ENCODE measurements at regions not wholly inside any gene's neighbourhood (a gene's known extent, or its start where the extent isn't known, plus 50 kb on each side); places are given as distances from the start of the nearest gene placed in this dataset.

GRCh38 chr9:99326112-99326916 is 104.2 kb downstream of the SEC61B start:
- TF ChIP-seq CTCF (IDR thresholded peaks at IDR 0.05), result no peak
- CTCF ChIA-PET, result no interaction called here
- H3K36me3 Mint-ChIP-seq (ENCODE audit: low read depth), result no peaks in the 10 kb centered on the region
- peak; percentile 72 for ATAC-seq (ENCODE audit: low read depth)
- intact Hi-C loops (cut with micrococcal nuclease), result loop anchor here (2.0 to 5.0 kb wide), 2 partner anchors 94 to 106 kb away; no protein-coding TSS in a partner anchor
- H3K4me3 Mint-ChIP-seq, result peak overlapping the region; percentile 16
- H3K27ac Mint-ChIP-seq, result peak overlapping the region; percentile 76
- peaks cover 19% of the 10 kb centered on the region for H3K4me1 Mint-ChIP-seq
- no peak for DNase-seq
- peaks cover 6% of the 10 kb centered on the region for H3K27me3 Mint-ChIP-seq
- POLR2A ChIA-PET, result interaction anchor here (1.1 kb wide), 1 partner anchor 104 kb away, joined by 3 read pairs; the partner anchor contains the start of genes ALG2 and SEC61B
- no peaks in the 10 kb centered on the region for H3K9me3 Mint-ChIP-seq

GRCh38 chr9:99326917-99327189 is 104.8 kb downstream of the SEC61B start:
- ChIA-PET CTCF (no interaction called here), POLR2A (interaction anchor here (0.6 to 1.1 kb wide), 2 partner anchors 12 to 105 kb away, joined by 3 to 4 read pairs; partner anchors contain the start of genes ALG2 and SEC61B)
- intact Hi-C loops (cut with micrococcal nuclease), result loop anchor here (2.0 to 5.0 kb wide), 2 partner anchors 95 to 106 kb away; no protein-coding TSS in a partner anchor
- ATAC-seq (ENCODE audit: low read depth) (no peak), DNase-seq (no peak)
- H3K4me1 Mint-ChIP-seq, result peaks cover 19% of the 10 kb centered on the region
- no peaks in the 10 kb centered on the region for H3K9me3 Mint-ChIP-seq
- H3K4me3 Mint-ChIP-seq, result peak overlapping the region; percentile 16
- H3K27me3 Mint-ChIP-seq, result peaks cover under 1% of the 10 kb centered on the region
- no peaks in the 10 kb centered on the region for H3K36me3 Mint-ChIP-seq (ENCODE audit: low read depth)
- peak overlapping the region; percentile 76 for H3K27ac Mint-ChIP-seq
- no peak for TF ChIP-seq CTCF (IDR thresholded peaks at IDR 0.05)

DNA sequence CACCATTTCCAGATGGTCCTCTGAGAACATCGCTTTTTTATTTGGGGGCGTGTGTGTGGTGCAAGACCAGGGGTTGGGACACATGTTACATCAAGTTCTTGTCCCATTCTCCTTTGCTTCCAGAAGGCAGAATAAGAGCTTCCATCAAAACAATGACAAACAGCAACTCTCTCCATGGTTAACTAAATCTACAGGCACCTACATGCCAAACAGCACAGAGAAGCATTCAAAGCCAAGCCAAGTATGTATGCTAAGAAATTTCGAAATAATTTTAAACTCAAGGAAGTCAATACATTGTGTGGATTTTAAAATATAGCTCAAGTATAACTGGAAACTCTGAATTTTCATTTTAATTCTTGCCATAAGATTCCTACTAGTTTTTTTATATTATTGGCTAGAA is 105.6 kb downstream of the SEC61B start:
- no peak overlapping the region for H3K27ac Mint-ChIP-seq

DNA sequence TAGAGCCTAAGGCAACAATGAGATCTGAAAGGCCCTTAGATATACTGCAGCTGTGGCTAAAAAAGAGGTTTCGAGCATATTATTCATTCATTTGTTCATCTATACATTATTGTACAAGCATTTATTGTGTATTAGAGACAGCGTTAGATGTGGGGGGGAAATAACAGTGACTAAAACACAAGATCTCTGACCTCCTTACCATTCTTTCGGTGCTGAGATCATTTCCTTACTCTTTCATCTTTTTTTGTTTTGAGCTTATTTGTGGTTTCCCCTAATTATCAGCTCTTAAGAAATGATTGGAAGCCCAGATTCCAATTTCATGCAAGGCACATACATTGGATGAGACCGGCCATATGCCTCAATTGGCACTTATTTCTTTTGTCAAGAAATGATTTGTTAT is 113.2 kb downstream of the SEC61B start:
- DNase-seq, result no peak
- ATAC-seq (ENCODE audit: low read depth), result no peak
- TF ChIP-seq CTCF (IDR thresholded peaks at IDR 0.05), result no peak
- intact Hi-C loops (cut with micrococcal nuclease), result no loop called here
- CTCF ChIA-PET, result no interaction called here
- H3K27ac Mint-ChIP-seq, result no peak overlapping the region
- no peaks in the 10 kb centered on the region for H3K36me3 Mint-ChIP-seq (ENCODE audit: low read depth)
- H3K27me3 Mint-ChIP-seq, result no peaks in the 10 kb centered on the region
- no peaks in the 10 kb centered on the region for H3K9me3 Mint-ChIP-seq
- H3K4me3 Mint-ChIP-seq, result no peak overlapping the region
- POLR2A ChIA-PET, result no interaction called here
- H3K4me1 Mint-ChIP-seq, result no peaks in the 10 kb centered on the region

More for the DNA sequence above, 105.6 kb downstream of the SEC61B start:
- no peaks in the 10 kb centered on the region for H3K36me3 Mint-ChIP-seq (ENCODE audit: low read depth)
- intact Hi-C loops (cut with micrococcal nuclease), result loop anchor here (2.0 to 5.0 kb wide), 2 partner anchors 95 to 105 kb away; no protein-coding TSS in a partner anchor
- H3K4me1 Mint-ChIP-seq, result peaks cover 19% of the 10 kb centered on the region
- DNase-seq (no peak), ATAC-seq (ENCODE audit: low read depth) (no peak)
- no peak overlapping the region for H3K4me3 Mint-ChIP-seq
- H3K27me3 Mint-ChIP-seq, result no peaks in the 10 kb centered on the region
- H3K9me3 Mint-ChIP-seq, result no peaks in the 10 kb centered on the region
- POLR2A ChIA-PET, result no interaction called here
- CTCF ChIA-PET, result no interaction called here
- no peak for TF ChIP-seq CTCF (IDR thresholded peaks at IDR 0.05)

- Mint-ChIP-seq H3K27ac (no peak overlapping the region), H3K36me3 (ENCODE audit: low read depth) (no peaks in the 10 kb centered on the region), H3K9me3 (no peaks in the 10 kb centered on the region), H3K4me1 (no peaks in the 10 kb centered on the region), H3K4me3 (no peak overlapping the region), H3K27me3 (no peaks in the 10 kb centered on the region)
- DNase-seq (no peak), ATAC-seq (ENCODE audit: low read depth) (no peak)
- intact Hi-C loops (cut with micrococcal nuclease), result no loop called here
- POLR2A ChIA-PET, result no interaction called here
- CTCF ChIA-PET, result no interaction called here
- TF ChIP-seq CTCF (IDR thresholded peaks at IDR 0.05), result no peak
These were observed 113.9 kb downstream of the SEC61B start for GRCh38 chr9:99336005-99336404.

Data from activated B cell treated with CpG ODN at 0.5 μM for 24 hours (primary cell).